SK-N-MC (cell line): ENCODE measurements at regions not wholly inside any gene's neighbourhood (a gene's known extent, or its start where the extent isn't known, plus 50 kb on each side); places are given as distances from the start of the nearest gene placed in this dataset.

Experiments
- EZH2 ChIP-seq: fragments of 200-600 bp; sonication (generic); IDR thresholded peaks from one replicate; pipeline ENCODE4 v1.6.1; 2017; ENCODE audit warnings: antibody characterized with exemption
- FOXP2 ChIP-seq: optimal IDR thresholded peaks from 2 replicates; pipeline ENCODE3; 2011; ENCODE audit warnings: mild to moderate bottlenecking, moderate library complexity; ENCODE audit not compliant: insufficient read depth; ENCODE audit errors: extremely low read length, control extremely low read depth
- POLR2AphosphoS5 ChIP-seq: IDR thresholded peaks from 2 replicates; pipeline ENCODE4 v1.6.1; 2012; ENCODE audit warnings: mild to moderate bottlenecking, low read depth, low read length, borderline replicate concordance

GRCh38 chr11:103585911-103586310, 450.5 kb upstream of the DDI1 start:
- TF ChIP-seq EZH2 (no peak), POLR2AphosphoS5 (no peak), FOXP2 (no peak)
